DMS153 treated with DMSO at 0.1 percent for 48 hours (cell line): ENCODE measurements at regions not wholly inside any gene's neighbourhood (a gene's known extent, or its start where the extent isn't known, plus 50 kb on each side); places are given as distances from the start of the nearest gene placed in this dataset.
A peak's percentile ranks its signal among the peaks of the same experiment; 100 is the strongest.
"Not testable (repeated sequence)": the region's sequence is repeated elsewhere in the genome, so short reads cannot be mapped to it uniquely, and the experiment has no call there.

Experiments
- DNase-seq: peaks from one replicate; lab custom pipeline; 2025; ENCODE audit not compliant: unreplicated experiment; lab: John Stamatoyannopoulos, UW

GRCh38 chr7:36062154-36062815, 90.8 kb upstream of the EEPD1 start:
- DNase-seq, result no peak

DNA sequence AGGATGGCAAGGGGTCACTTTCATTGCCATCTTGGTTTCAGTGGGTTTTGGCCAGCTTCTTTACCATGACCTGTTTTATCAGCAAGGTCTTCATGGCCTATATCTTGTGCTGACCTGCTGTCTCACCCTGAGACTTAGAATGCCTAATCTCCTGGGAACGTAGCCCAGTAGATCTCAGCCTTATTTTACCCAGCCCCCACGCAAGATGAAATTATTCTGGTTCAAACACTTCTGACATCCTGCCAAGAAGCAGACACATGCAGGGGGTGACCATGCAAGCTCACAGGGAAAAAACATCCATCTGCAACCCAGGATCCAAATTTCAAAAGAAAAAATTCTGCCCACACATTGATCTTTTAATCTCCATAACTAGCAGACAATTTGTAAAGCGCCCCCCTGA, 88.4 kb upstream of the EEPD1 start:
- no peak for DNase-seq

DNA sequence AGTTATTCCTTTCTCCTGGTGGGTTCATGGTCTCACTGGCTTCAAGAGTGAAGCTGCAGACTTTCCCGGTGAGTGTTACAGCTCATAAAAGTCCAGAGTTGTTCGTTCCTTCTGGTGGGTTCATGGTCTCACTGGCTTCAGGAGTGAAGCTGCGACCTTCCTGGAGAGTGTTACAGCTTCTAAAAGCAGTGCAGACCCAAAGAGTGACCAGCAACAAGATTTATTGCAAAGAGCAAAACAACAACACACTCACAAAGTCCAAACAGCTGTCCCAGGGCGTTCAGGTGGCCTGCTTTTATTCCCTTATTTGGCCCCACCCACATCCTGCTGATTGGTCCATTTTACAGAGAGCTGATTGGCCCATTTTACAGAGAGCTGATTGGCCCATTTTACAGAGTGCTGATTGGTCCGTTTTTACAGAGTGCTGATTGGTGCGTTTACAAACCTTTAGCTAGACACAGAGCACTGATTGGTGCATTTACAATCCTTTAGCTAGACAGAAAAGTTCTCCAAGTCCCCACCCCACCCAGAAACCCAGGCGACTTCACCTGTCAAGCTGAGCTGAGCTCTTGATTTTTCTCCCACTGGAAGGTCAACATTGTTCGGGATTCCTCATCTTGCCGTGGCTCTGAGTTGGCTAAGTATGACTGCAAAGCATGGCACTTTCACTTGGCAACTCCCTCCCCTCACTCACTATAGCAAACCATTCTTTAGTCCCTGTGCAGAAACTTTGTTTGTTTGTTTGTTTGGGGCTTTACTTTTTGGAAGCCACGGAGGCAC, 87.3 kb upstream of the EEPD1 start:
- DNase-seq, result not testable (repeated sequence)

- DNase-seq, result no peak
Measured at GRCh38 chr7:36066343-36066664, 86.8 kb upstream of the EEPD1 start.

DNA sequence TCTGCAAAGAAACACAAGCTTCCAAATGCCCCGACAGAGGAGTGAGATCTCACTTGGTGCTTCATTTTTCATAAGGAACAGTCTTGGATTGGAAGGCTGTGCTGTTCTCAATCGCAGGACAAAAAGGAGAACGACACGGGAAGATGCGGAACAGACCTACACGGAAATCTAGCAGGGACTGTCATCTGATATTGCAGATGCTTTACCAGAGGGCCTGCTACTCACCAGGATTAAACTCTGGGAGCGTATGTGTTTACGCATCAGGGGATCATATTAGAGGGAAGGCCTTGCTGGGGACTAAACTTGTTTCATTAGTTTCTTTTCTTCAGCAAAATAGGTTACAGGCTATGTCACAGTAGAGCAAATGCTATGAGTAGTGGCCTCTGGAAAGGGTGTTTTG, 82.8 kb upstream of the EEPD1 start:
- no peak for DNase-seq

- DNase-seq, result no peak
Measured at GRCh38 chr7:36071605-36072004, 81.4 kb upstream of the EEPD1 start.

DNA sequence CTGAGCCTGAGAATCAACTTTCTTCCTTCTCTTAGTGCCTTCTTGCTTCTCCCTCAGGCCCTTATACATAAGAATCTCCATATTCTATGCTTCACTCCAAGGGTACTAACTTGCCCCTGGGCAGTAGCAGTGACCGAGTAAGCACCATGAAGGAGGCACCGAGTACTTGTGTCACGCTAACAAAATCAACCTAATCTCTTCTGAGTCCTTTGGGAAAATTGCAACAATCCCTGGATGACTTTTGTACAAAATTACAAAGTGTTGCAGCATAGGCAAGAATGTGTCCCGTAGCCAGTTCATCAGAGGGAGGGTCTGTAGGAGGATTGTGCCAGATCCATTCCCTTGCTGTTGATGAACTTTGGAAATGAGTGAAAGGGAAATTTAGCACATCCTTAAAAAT, 80.4 kb upstream of the EEPD1 start:
- no peak for DNase-seq

DNA sequence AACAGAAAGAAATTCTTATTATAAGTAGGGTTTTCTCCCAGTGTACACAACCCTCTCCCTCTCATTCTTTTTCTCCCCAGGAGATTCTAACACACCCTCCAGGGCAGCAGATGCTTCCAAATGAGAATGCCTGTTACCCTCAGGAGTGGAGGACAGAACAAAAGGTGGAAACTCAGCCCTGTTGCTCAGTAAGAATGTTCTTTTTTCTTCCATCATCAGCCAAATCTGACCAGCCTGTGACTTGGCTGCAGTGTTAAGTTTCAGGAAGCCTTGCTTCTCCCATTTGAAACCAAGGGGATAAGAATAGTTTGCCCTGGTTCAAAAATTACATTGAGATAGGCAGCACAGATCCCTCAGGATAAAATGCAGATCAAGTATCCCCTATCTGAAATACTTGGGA, 77.5 kb upstream of the EEPD1 start:
- DNase-seq, result no peak

GRCh38 chr7:36076074-36076473, 77.0 kb upstream of the EEPD1 start:
- no peak for DNase-seq

- no peak for DNase-seq
Measured at GRCh38 chr7:36078816-36079360, 74.2 kb upstream of the EEPD1 start.

- no peak for DNase-seq
Measured at GRCh38 chr7:36079446-36080025, 73.5 kb upstream of the EEPD1 start.

DNA sequence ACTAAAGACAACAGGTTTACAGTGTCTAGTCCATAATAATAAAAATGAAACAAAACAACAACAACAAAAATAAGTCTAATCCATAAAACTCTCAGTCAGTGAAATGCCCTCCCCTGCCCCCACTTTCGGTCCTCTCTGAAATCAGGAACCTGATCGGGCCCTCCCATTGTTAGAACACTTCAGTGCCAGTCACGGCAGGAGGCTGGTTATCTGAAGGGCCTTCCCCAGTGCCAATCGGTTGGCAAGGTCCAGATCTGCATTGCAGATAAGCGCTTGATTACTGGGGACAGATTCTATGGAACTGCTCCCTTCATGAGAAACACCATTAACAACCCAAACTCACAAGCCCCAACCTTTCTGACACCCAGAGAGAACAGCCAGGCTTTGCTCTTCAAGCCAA, 72.2 kb upstream of the EEPD1 start:
- DNase-seq, result no peak

- DNase-seq, result no peak
Measured at GRCh38 chr7:36082216-36082615, 70.8 kb upstream of the EEPD1 start.

- DNase-seq, result no peak
Measured at GRCh38 chr7:36082910-36083309, 70.1 kb upstream of the EEPD1 start.

GRCh38 chr7:36083626-36084380, 69.3 kb upstream of the EEPD1 start:
- DNase-seq, result no peak

DNA sequence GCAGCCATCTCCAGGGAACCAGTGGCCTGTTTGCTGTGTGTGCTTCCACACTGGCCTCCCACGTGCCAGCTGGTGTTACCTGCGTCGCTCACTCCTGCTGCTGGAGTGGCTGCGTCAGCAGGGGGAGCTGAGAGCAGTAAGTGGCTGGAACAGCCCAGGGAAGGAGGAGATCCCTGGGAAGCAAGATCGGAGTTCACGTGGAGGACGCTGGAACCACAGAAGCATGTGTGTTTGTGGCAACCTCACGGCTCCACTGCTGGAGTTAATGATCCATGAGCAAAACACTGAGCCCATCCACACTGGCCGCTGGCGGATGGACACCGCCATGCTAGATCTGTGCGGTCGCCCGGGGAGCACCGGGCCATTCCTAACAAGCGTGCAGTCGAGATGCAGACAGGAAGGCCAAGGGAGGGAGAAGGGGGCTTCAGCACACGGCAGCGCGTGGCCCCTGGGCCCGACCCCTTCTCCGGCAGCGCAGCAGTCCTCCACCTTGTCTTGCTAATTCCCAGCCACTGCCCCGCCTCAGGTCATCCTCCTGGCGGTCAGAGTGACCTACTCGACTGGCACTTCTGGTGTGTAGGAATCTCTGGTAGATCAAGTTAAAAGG, 68.5 kb upstream of the EEPD1 start:
- peak; percentile 69 for DNase-seq

- DNase-seq, result no peak
Measured at GRCh38 chr7:36085096-36085495, 68.0 kb upstream of the EEPD1 start.

DNA sequence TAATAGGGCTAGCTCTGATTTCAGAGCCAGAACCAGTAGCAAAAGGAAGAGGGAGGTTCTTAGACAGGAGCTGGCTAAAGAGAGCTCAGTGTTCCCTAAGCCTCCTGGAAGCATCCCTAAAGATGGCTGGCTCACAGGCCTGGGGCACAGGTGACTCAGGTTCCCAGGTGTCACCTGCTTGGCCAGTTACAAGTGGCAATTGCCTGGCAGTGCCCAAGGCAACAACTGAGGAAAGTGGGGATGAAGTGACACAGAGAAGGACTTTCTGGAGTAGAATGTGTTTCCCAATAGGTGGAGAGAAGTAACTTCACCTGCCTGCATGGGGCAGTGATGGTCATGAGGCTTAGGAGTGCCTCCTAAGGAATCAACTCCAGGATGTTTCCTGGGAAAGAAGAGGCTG, 66.5 kb upstream of the EEPD1 start:
- no peak for DNase-seq

- DNase-seq, result no peak
Measured at GRCh38 chr7:36088553-36088952, 64.5 kb upstream of the EEPD1 start.

GRCh38 chr7:36088966-36089365, 64.1 kb upstream of the EEPD1 start:
- DNase-seq, result no peak
